Transverse colon (tissue), 4 donors: ENCODE measurements at regions not wholly inside any gene's neighbourhood (a gene's known extent, or its start where the extent isn't known, plus 50 kb on each side); places are given as distances from the start of the nearest gene placed in this dataset.

Source experiments
- DNase-seq: peaks from one replicate; pipeline ENCODE4 v3.0.0-alpha.2; 2019
- H3K27ac ChIP-seq, 4 donors: fragments of 200-600 bp; sonication (generic); 2 replicates each; pipeline ENCODE4 v1.5.1; 2016 to 2018; ENCODE audit warnings: inconsistent platforms in 4 of 4
- H3K27me3 ChIP-seq: fragments of 200-600 bp; sonication (generic); 2 replicates; pipeline ENCODE4 v1.5.1; 2017; ENCODE audit warnings: inconsistent platforms
- H3K36me3 ChIP-seq, 4 donors: fragments of 200-600 bp; sonication (generic); 2 replicates each; pipeline ENCODE4 v1.5.1; 2017 to 2019; ENCODE audit warnings: inconsistent platforms in 4 of 4
- H3K4me1 ChIP-seq, 4 donors: fragments of 200-600 bp; sonication (generic); 2 replicates each; pipeline ENCODE4 v1.5.1; 2017 to 2020; ENCODE audit warnings: inconsistent platforms in 4 of 4
- H3K4me3 ChIP-seq, 4 donors: fragments of 200-600 bp; sonication (generic); 1 replicate in 1 of 4; 2 replicates in 3 of 4; pipeline versions ENCODE4 v1.5.1 to v1.6.1; 2017 to 2019; ENCODE audit warnings: inconsistent platforms in 4 of 4
- H3K9me3 ChIP-seq, 2 donors: fragments of 200-600 bp; sonication (generic); 2 replicates each; pipeline ENCODE4 v1.5.1; 2017 to 2019; ENCODE audit warnings: inconsistent platforms in 2 of 2
- CTCF ChIP-seq, 5 experiments: fragments of 200-600 bp in 3 of 5; fragments of 450-650 bp in 2 of 5; sonication (generic) in 3 of 5; IDR thresholded peaks; 1 replicate in 2 of 5; 2 replicates in 3 of 5; pipeline ENCODE4 v1.5.1; 2016 to 2017; ENCODE audit warnings: antibody characterized with exemption in 5 of 5, inconsistent platforms in 3 of 5, mild to moderate bottlenecking in 2 of 5, moderate library complexity in 1 of 5
- EP300 ChIP-seq: sonication (generic); formaldehyde crosslinking; IDR thresholded peaks from one replicate; pipeline ENCODE4 v1.6.1; 2017; ENCODE audit warnings: antibody characterized with exemption, low read depth
- POLR2A ChIP-seq: fragments of 450-650 bp; IDR thresholded peaks from one replicate; pipeline ENCODE4 v1.6.1; 2016; ENCODE audit warnings: antibody characterized with exemption, mild to moderate bottlenecking, moderate library complexity
- POLR2AphosphoS5 ChIP-seq, 3 donors: sonication (generic); formaldehyde crosslinking; IDR thresholded peaks; one replicate each; pipeline ENCODE4 v1.6.1; 2016; ENCODE audit warnings: antibody characterized with exemption in 3 of 3
- WGBS, 2 donors: methylation state at CpG; one replicate each; pipeline ENCODE4 v1.1.5; 2018; ENCODE audit warnings: low coverage in 1 of 2; 5-methylcytosine and 5-hydroxymethylcytosine counted together
- in situ Hi-C, 4 donors: fragments of 200-750 bp; cut with MboI; loops; one replicate each; pipeline versions ENCODE4 v1.15.0 to v1.15.1; 2017; ENCODE audit warnings: low sequenced_read_pairs in 3 of 4, low pct_ligation_motif_present in 1 of 4, low pct_unique_long_range_greater_than_20kb in 1 of 4
- intact Hi-C: fragments of 100-400 bp; cut with DNase I; formaldehyde crosslinking; loops from one replicate; pipeline ENCODE4 v1.15.1; 2023; ENCODE audit warnings: low total_unique reads

- Histone ChIP-seq H3K27me3 (no peaks in the 10 kb centered on the region), H3K4me3 (no peak overlapping the region), H3K4me1 (no peaks in the 10 kb centered on the region), H3K27ac (no peak overlapping the region), H3K9me3 (no peaks in the 10 kb centered on the region), H3K36me3 (no peaks in the 10 kb centered on the region)
- intact Hi-C loops: no loop called here
- TF ChIP-seq EP300: no peak
- TF ChIP-seq POLR2A: no peak
- TF ChIP-seq CTCF (IDR thresholded peaks at IDR 0.05): no peak
- no peak for TF ChIP-seq POLR2AphosphoS5 (IDR thresholded peaks at IDR 0.05)
- DNase-seq: no peak
- in situ Hi-C loops: no loop called here
- 84% methylated on average over 6 of the region's 6 CpGs; no CpG with 5 or more reads in 1 of the 2 donors for WGBS, 2 donors
Measured at GRCh38 chr1:4598561-4598960, 55.8 kb upstream of the AJAP1 start.

GRCh38 chr1:4599521-4599920 is 54.9 kb upstream of the AJAP1 start:
- H3K27ac ChIP-seq: no peak overlapping the region
- 84% methylated on average over 15 of the region's 15 CpGs; no CpG with 5 or more reads in 1 of the 2 donors for WGBS, 2 donors
- no peaks in the 10 kb centered on the region for H3K4me1 ChIP-seq
- in situ Hi-C loops (no loop called here), intact Hi-C loops (no loop called here)
- no peak for TF ChIP-seq CTCF (IDR thresholded peaks at IDR 0.05)
- TF ChIP-seq POLR2A: no peak
- H3K9me3 ChIP-seq: no peaks in the 10 kb centered on the region
- H3K27me3 ChIP-seq: no peaks in the 10 kb centered on the region
- DNase-seq: no peak
- H3K36me3 ChIP-seq: no peaks in the 10 kb centered on the region
- H3K4me3 ChIP-seq: no peak overlapping the region

GRCh38 chr1:4599951-4600481 is 54.4 kb upstream of the AJAP1 start:
- no peaks in the 10 kb centered on the region for H3K36me3 ChIP-seq
- no peaks in the 10 kb centered on the region for H3K4me1 ChIP-seq
- WGBS, 2 donors: 86% methylated on average over 25 of the region's 27 CpGs; no CpG with 5 or more reads in 1 of the 2 donors
- no peaks in the 10 kb centered on the region for H3K27me3 ChIP-seq
- intact Hi-C loops (no loop called here), in situ Hi-C loops (no loop called here)
- no peak overlapping the region for H3K4me3 ChIP-seq
- H3K9me3 ChIP-seq: no peaks in the 10 kb centered on the region
- DNase-seq: no peak
- TF ChIP-seq POLR2AphosphoS5 (IDR thresholded peaks at IDR 0.05): no peak
- no peak for TF ChIP-seq EP300
- no peak for TF ChIP-seq CTCF (IDR thresholded peaks at IDR 0.05)
- no peak for TF ChIP-seq POLR2A
- no peak overlapping the region for H3K27ac ChIP-seq

- Histone ChIP-seq H3K27ac (no peak overlapping the region), H3K27me3 (no peaks in the 10 kb centered on the region), H3K4me3 (no peak overlapping the region), H3K36me3 (no peaks in the 10 kb centered on the region), H3K4me1 (no peaks in the 10 kb centered on the region), H3K9me3 (no peaks in the 10 kb centered on the region)
- WGBS, 2 donors: 86 to 95% methylated on average over 7 to 18 of the region's 18 CpGs
- intact Hi-C loops (no loop called here), in situ Hi-C loops (no loop called here)
- DNase-seq: no peak
- TF ChIP-seq CTCF (IDR thresholded peaks at IDR 0.05): no peak
- TF ChIP-seq EP300: no peak
- TF ChIP-seq POLR2A: no peak
- TF ChIP-seq POLR2AphosphoS5 (IDR thresholded peaks at IDR 0.05): no peak
Measured at GRCh38 chr1:4600615-4601460, 53.6 kb upstream of the AJAP1 start.
